22Rv1 (cell line): ENCODE measurements at regions not wholly inside any gene's neighbourhood (a gene's known extent, or its start where the extent isn't known, plus 50 kb on each side); places are given as distances from the start of the nearest gene placed in this dataset.

Source experiments
- ZFX ChIP-seq: fragments of 450-650 bp; IDR thresholded peaks from 2 replicates; pipeline ENCODE4 v1.6.1; 2017; ENCODE audit warnings: antibody characterized with exemption, borderline replicate concordance
- TF ChIP-seq, protein P1 (sequence below): fragments of 450-650 bp; IDR thresholded peaks from 2 replicates; pipeline ENCODE4 v1.5.1; 2017; ENCODE audit warnings: mild to moderate bottlenecking

DNA sequence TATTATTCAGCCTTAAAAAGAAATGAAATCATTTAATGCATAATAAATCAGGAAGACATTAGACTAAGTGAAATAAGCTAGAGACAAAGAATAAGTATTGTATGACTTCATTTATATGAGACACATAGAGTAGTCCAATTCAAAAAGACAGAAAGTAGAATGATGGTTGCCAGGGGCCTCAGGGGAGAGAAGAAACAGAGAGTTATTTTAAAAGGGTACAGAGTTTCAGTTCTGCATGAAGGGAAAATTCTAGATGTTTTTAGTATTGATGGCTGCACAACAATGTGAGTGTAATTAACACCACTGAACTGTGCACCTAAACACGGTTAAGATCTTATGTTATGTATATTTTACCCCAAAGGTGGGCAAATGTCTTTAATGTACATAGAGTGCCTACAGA, 1407.9 kb upstream of the MAP3K7 start:
- TF ChIP-seq, protein P1, sequence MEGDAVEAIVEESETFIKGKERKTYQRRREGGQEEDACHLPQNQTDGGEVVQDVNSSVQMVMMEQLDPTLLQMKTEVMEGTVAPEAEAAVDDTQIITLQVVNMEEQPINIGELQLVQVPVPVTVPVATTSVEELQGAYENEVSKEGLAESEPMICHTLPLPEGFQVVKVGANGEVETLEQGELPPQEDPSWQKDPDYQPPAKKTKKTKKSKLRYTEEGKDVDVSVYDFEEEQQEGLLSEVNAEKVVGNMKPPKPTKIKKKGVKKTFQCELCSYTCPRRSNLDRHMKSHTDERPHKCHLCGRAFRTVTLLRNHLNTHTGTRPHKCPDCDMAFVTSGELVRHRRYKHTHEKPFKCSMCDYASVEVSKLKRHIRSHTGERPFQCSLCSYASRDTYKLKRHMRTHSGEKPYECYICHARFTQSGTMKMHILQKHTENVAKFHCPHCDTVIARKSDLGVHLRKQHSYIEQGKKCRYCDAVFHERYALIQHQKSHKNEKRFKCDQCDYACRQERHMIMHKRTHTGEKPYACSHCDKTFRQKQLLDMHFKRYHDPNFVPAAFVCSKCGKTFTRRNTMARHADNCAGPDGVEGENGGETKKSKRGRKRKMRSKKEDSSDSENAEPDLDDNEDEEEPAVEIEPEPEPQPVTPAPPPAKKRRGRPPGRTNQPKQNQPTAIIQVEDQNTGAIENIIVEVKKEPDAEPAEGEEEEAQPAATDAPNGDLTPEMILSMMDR: no peak
- no peak for TF ChIP-seq ZFX
